ENCODE measurements at regions not wholly inside any gene's neighbourhood (a gene's known extent, or its start where the extent isn't known, plus 50 kb on each side); places are given as distances from the start of the nearest gene placed in this dataset.

- no peak for TF ChIP-seq EP300 (IDR thresholded peaks at IDR 0.05)
- intact Hi-C loops (cut with DNase I) = no loop called here
- Histone ChIP-seq H3K27ac (replicated peaks in 1 of 4) (no peak overlapping the region), H3K9me3 (no peaks in the 10 kb centered on the region), H3K4me1 (peaks cover 0 to 26% (median 14%) of the 10 kb centered on the region in 4 donors), H3K36me3 (no peaks in the 10 kb centered on the region), H3K4me3 (no peak overlapping the region), H3K27me3 (no peaks in the 10 kb centered on the region)
- 91% methylated on average over 3 of the region's 3 CpGs for WGBS
- no peak for DNase-seq (ENCODE audit: extremely low spot score)
Observed at GRCh38 chr2:67057123-67057522, 340.0 kb upstream of the ETAA1 start.

- H3K27me3 ChIP-seq = no peaks in the 10 kb centered on the region
- H3K4me3 ChIP-seq = no peak overlapping the region
- peaks cover 0 to 26% (median 14%) of the 10 kb centered on the region in 4 donors for H3K4me1 ChIP-seq
- 87% methylated on average over 2 of the region's 2 CpGs for WGBS
- H3K9me3 ChIP-seq = no peaks in the 10 kb centered on the region
- peak overlapping the region in 1 of 4 donors; percentile 40 for H3K27ac ChIP-seq (replicated peaks in 1 of 4)
- intact Hi-C loops (cut with DNase I) = no loop called here
- no peak for TF ChIP-seq CTCF (IDR thresholded peaks at IDR 0.05)
- peak in 1 of 2 donors; percentile 59 for TF ChIP-seq POLR2AphosphoS5 (IDR thresholded peaks at IDR 0.05)
- H3K36me3 ChIP-seq = no peaks in the 10 kb centered on the region
- no peak for DNase-seq (ENCODE audit: extremely low spot score)
Observed at GRCh38 chr2:67057901-67058703, 339.0 kb upstream of the ETAA1 start.

- 65% methylated on average over 4 of the region's 4 CpGs for WGBS
- intact Hi-C loops (cut with DNase I) = no loop called here
Observed at GRCh38 chr2:67065046-67065445, 332.1 kb upstream of the ETAA1 start.

GRCh38 chr2:67066782-67067181, 330.4 kb upstream of the ETAA1 start:
- 96% methylated on average over 3 of the region's 3 CpGs for WGBS
- Histone ChIP-seq H3K27me3 (no peaks in the 10 kb centered on the region), H3K4me3 (no peak overlapping the region), H3K9me3 (no peaks in the 10 kb centered on the region), H3K4me1 (peaks cover 0 to 11% (median 3%) of the 10 kb centered on the region in 4 donors), H3K27ac (replicated peaks in 1 of 4) (no peak overlapping the region), H3K36me3 (no peaks in the 10 kb centered on the region)
- TF ChIP-seq CTCF (IDR thresholded peaks at IDR 0.05) = no peak
- no peak for TF ChIP-seq POLR2AphosphoS5 (IDR thresholded peaks at IDR 0.05)
- no peak for TF ChIP-seq EP300 (IDR thresholded peaks at IDR 0.05)
- no peak for TF ChIP-seq POLR2A (IDR thresholded peaks at IDR 0.05; ENCODE audit: low read depth)
- no peak for DNase-seq (ENCODE audit: extremely low spot score)
- intact Hi-C loops (cut with DNase I) = no loop called here

More at GRCh38 chr2:67065046-67065445, 332.1 kb upstream of the ETAA1 start:
- Histone ChIP-seq H3K4me3 (no peak overlapping the region), H3K27ac (replicated peaks in 1 of 4) (peak overlapping the region in 1 of 4 donors; percentile 13), H3K4me1 (peaks cover 0 to 11% (median 3%) of the 10 kb centered on the region in 4 donors), H3K27me3 (no peaks in the 10 kb centered on the region), H3K9me3 (no peaks in the 10 kb centered on the region), H3K36me3 (no peaks in the 10 kb centered on the region)
- TF ChIP-seq POLR2AphosphoS5 (IDR thresholded peaks at IDR 0.05) = no peak
- no peak for TF ChIP-seq EP300 (IDR thresholded peaks at IDR 0.05)
- TF ChIP-seq POLR2A (IDR thresholded peaks at IDR 0.05; ENCODE audit: low read depth) = no peak
- no peak for TF ChIP-seq CTCF (IDR thresholded peaks at IDR 0.05)
- DNase-seq (ENCODE audit: extremely low spot score) = no peak

GRCh38 chr2:67067656-67068055, 329.5 kb upstream of the ETAA1 start:
- Histone ChIP-seq H3K36me3 (no peaks in the 10 kb centered on the region), H3K4me3 (no peak overlapping the region), H3K27ac (replicated peaks in 1 of 4) (no peak overlapping the region), H3K9me3 (no peaks in the 10 kb centered on the region), H3K27me3 (no peaks in the 10 kb centered on the region), H3K4me1 (peaks cover 0 to 11% (median 3%) of the 10 kb centered on the region in 4 donors)
- intact Hi-C loops (cut with DNase I) = no loop called here
- TF ChIP-seq CTCF (IDR thresholded peaks at IDR 0.05) (no peak), POLR2A (IDR thresholded peaks at IDR 0.05; ENCODE audit: low read depth) (no peak), POLR2AphosphoS5 (IDR thresholded peaks at IDR 0.05) (no peak), EP300 (IDR thresholded peaks at IDR 0.05) (no peak)
- no peak for DNase-seq (ENCODE audit: extremely low spot score)

Measured in esophagus muscularis mucosa (tissue), 4 donors.